ENCODE measurements at regions not wholly inside any gene's neighbourhood (a gene's known extent, or its start where the extent isn't known, plus 50 kb on each side); places are given as distances from the start of the nearest gene placed in this dataset.
"Not testable (repeated sequence)": the region's sequence is repeated elsewhere in the genome, so short reads cannot be mapped to it uniquely, and the experiment has no call there.

DNA sequence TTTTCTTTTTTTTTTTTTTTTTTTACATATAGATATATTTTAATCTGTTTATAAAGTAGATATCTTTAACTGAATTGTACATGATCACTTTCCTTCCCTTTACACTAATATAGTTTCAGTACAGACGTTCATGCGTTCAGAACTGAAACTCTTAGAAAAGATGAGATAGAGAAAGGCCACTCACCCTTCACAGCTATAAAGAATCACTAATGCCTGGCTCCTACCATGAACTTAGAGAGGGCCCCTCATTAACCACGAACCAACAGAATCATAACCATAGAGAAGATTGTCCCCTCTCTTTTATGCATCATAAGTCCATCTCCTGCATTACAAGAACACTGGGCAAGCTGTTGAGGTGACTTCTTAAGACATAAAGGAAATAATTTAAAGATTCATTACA is 123.8 kb downstream of the FEM1C start:
- not testable (repeated sequence) for TF ChIP-seq BHLHE40 (IDR thresholded peaks at IDR 0.05; ENCODE audit: borderline replicate concordance); ELF4 (IDR thresholded peaks at IDR 0.05); SUZ12 (IDR thresholded peaks at IDR 0.05); FOXK2 (IDR thresholded peaks at IDR 0.05); LEF1 (IDR thresholded peaks at IDR 0.05; ENCODE audit: borderline replicate concordance)
- TF ChIP-seq, protein P1, sequence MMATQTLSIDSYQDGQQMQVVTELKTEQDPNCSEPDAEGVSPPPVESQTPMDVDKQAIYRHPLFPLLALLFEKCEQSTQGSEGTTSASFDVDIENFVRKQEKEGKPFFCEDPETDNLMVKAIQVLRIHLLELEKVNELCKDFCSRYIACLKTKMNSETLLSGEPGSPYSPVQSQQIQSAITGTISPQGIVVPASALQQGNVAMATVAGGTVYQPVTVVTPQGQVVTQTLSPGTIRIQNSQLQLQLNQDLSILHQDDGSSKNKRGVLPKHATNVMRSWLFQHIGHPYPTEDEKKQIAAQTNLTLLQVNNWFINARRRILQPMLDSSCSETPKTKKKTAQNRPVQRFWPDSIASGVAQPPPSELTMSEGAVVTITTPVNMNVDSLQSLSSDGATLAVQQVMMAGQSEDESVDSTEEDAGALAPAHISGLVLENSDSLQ (IDR thresholded peaks at IDR 0.05), result not testable (repeated sequence)

Data from HEK293T (cell line).